ENCODE measurements at regions not wholly inside any gene's neighbourhood (a gene's known extent, or its start where the extent isn't known, plus 50 kb on each side); places are given as distances from the start of the nearest gene placed in this dataset.

- no peak for DNase-seq
- no peaks in the 10 kb centered on the region for H3K4me1 Mint-ChIP-seq (ENCODE audit: low read depth)
- H3K36me3 Mint-ChIP-seq (ENCODE audit: low read depth), result no peaks in the 10 kb centered on the region
- no peak for TF ChIP-seq CTCF (IDR thresholded peaks at IDR 0.05)
- no peaks in the 10 kb centered on the region for H3K27me3 Mint-ChIP-seq (ENCODE audit: insufficient read depth)
- peaks cover 48% of the 10 kb centered on the region for H3K9me3 Mint-ChIP-seq
- no peak overlapping the region for H3K27ac Mint-ChIP-seq
- no peak overlapping the region for H3K4me3 Mint-ChIP-seq
These were observed 265.7 kb downstream of the BRD1 start for GRCh38 chr22:49561976-49562375.

GRCh38 chr22:49561338-49561737 lies 266.3 kb downstream of the BRD1 start:
- no peak overlapping the region for H3K27ac Mint-ChIP-seq
- H3K36me3 Mint-ChIP-seq (ENCODE audit: low read depth), result no peaks in the 10 kb centered on the region
- no peaks in the 10 kb centered on the region for H3K4me1 Mint-ChIP-seq (ENCODE audit: low read depth)
- H3K4me3 Mint-ChIP-seq, result no peak overlapping the region
- DNase-seq, result no peak
- peaks cover 49% of the 10 kb centered on the region for H3K9me3 Mint-ChIP-seq
- H3K27me3 Mint-ChIP-seq (ENCODE audit: insufficient read depth), result no peaks in the 10 kb centered on the region
- TF ChIP-seq CTCF (IDR thresholded peaks at IDR 0.05), result no peak

- DNase-seq, result no peak
- no peak for TF ChIP-seq CTCF (IDR thresholded peaks at IDR 0.05)
- H3K4me3 Mint-ChIP-seq, result no peak overlapping the region
- H3K9me3 Mint-ChIP-seq, result peaks cover 60% of the 10 kb centered on the region
- H3K27ac Mint-ChIP-seq, result no peak overlapping the region
- H3K36me3 Mint-ChIP-seq (ENCODE audit: low read depth), result peaks cover 9% of the 10 kb centered on the region
- peaks cover 2% of the 10 kb centered on the region; the same call in 1 of the 2 replicates for H3K27me3 Mint-ChIP-seq (ENCODE audit: insufficient read depth)
- no peaks in the 10 kb centered on the region for H3K4me1 Mint-ChIP-seq (ENCODE audit: low read depth)
These were observed 272.1 kb downstream of the BRD1 start for GRCh38 chr22:49555526-49555925.

GRCh38 chr22:49554741-49555140 lies 272.9 kb downstream of the BRD1 start:
- no peak for DNase-seq

GRCh38 chr22:49554296-49554625 lies 273.4 kb downstream of the BRD1 start:
- DNase-seq, result no peak
- TF ChIP-seq CTCF (IDR thresholded peaks at IDR 0.05), result no peak
- Mint-ChIP-seq H3K36me3 (ENCODE audit: low read depth) (peaks cover 11% of the 10 kb centered on the region), H3K4me3 (no peak overlapping the region), H3K9me3 (peaks cover 62% of the 10 kb centered on the region), H3K4me1 (ENCODE audit: low read depth) (no peaks in the 10 kb centered on the region), H3K27me3 (ENCODE audit: insufficient read depth) (peaks cover 2% of the 10 kb centered on the region; the same call in 1 of the 2 replicates), H3K27ac (no peak overlapping the region)

More at GRCh38 chr22:49554741-49555140, 272.9 kb downstream of the BRD1 start:
- no peak for TF ChIP-seq CTCF (IDR thresholded peaks at IDR 0.05)
- Mint-ChIP-seq H3K4me1 (ENCODE audit: low read depth) (no peaks in the 10 kb centered on the region), H3K9me3 (peaks cover 57% of the 10 kb centered on the region), H3K4me3 (no peak overlapping the region), H3K27ac (no peak overlapping the region), H3K36me3 (ENCODE audit: low read depth) (peaks cover 11% of the 10 kb centered on the region), H3K27me3 (ENCODE audit: insufficient read depth) (peaks cover 2% of the 10 kb centered on the region; the same call in 1 of the 2 replicates)
